GM23248 (cell line): ENCODE measurements at regions not wholly inside any gene's neighbourhood (a gene's known extent, or its start where the extent isn't known, plus 50 kb on each side); places are given as distances from the start of the nearest gene placed in this dataset.

Source experiments
- EZH2 ChIP-seq: fragments of 200-600 bp; sonication (generic); IDR thresholded peaks from 2 replicates; pipeline ENCODE4 v1.6.1; 2018; ENCODE audit warnings: antibody characterized with exemption, mild to moderate bottlenecking; ENCODE audit not compliant: insufficient read depth, poor library complexity, severe bottlenecking
- EZH2phosphoT487 ChIP-seq: fragments of 200-600 bp; sonication (generic); IDR thresholded peaks from 2 replicates; pipeline ENCODE4 v1.6.1; 2018; ENCODE audit warnings: antibody characterized with exemption, moderate library complexity, mild to moderate bottlenecking, low read depth; ENCODE audit not compliant: insufficient read depth

DNA sequence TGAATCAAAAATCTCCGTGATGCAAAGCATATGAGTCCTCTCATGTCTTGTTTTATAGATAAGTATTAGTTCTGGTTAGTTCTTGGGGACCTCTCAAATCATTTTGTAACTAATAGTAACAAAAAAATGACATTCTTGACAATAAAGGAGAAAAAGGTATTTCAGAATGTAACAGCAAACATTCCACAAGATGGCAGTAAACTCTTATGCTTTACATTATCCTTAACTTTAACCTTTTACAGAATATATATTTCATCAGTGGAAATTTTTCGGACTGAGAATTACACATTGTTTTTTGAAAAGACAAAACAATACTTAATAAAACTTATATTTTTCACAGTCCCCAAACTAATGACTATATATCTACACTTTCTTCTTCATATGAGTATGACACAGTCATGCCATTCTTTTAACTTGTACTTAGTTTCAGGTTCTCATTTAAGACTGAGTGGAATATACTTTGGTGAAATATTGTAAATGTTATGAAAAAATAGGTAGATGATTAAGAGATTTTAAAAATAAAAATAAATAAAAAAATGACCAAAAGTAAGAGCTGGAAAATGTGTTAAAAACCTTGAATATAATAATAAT lies 142.9 kb upstream of the NXPH2 start:
- TF ChIP-seq EZH2 (no peak), EZH2phosphoT487 (no peak)
